GM12892 (cell line): ENCODE measurements at regions not wholly inside any gene's neighbourhood (a gene's known extent, or its start where the extent isn't known, plus 50 kb on each side); places are given as distances from the start of the nearest gene placed in this dataset.

Experiments used
- DNase-seq: peaks from one replicate; pipeline ENCODE4 v3.0.0; 2011; ENCODE audit not compliant: insufficient read length
- FAIRE-seq: peaks from 2 replicates; lab custom pipeline; 2011; peaks lifted over from hg19 to GRCh38; lab: Jason Lieb, UNC
- POLR2A ChIP-seq: IDR thresholded peaks from 2 replicates; pipeline ENCODE4 v1.6.1; 2011; ENCODE audit warnings: low read depth, low read length, control low read depth
- POLR2AphosphoS5 ChIP-seq: IDR thresholded peaks from 2 replicates; pipeline ENCODE4 v1.6.1; 2011; ENCODE audit warnings: low read depth, low read length, control low read depth
- TAF1 ChIP-seq: IDR thresholded peaks from 2 replicates; pipeline ENCODE4 v1.6.1; 2011; ENCODE audit warnings: low read depth, mild to moderate bottlenecking, control low read depth, low read length, borderline replicate concordance

- DNase-seq = no peak
- no peak for FAIRE-seq
- TF ChIP-seq TAF1 (no peak), POLR2A (no peak), POLR2AphosphoS5 (no peak)
Measured at GRCh38 chr22:26901198-26901816, 243.9 kb downstream of the MIAT start.

- DNase-seq (no peak), FAIRE-seq (no peak)
- no peak for TF ChIP-seq POLR2AphosphoS5
- TF ChIP-seq POLR2A = no peak
- no peak for TF ChIP-seq TAF1
Measured at GRCh38 chr22:26902401-26903029, 245.1 kb downstream of the MIAT start.

- FAIRE-seq (no peak), DNase-seq (no peak)
- no peak for TF ChIP-seq POLR2AphosphoS5
Measured at GRCh38 chr22:26903030-26903856, 245.9 kb downstream of the MIAT start.

DNA sequence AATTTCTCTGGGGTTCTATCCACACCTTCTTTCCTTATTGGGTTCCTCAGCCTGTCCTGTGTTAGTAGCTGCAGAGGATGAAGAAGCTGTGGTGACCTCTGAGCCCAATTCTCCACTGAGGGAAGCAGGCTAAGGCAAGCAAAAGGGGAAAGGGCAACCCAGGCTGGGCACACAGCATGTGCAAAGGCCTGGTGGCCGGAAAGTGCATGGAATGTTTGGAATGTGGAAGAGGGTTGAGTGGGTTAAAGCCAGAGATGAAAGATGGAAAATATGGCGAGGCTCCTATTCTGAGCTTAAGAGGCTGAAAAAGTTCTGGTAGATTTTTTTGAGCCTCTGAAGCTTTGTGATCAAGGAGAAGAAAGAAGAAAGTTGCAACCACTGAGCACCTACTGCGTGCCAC is 247.1 kb downstream of the MIAT start:
- FAIRE-seq (no peak), DNase-seq (no peak)
- TF ChIP-seq POLR2AphosphoS5 (no peak), TAF1 (no peak), POLR2A (no peak)

DNA sequence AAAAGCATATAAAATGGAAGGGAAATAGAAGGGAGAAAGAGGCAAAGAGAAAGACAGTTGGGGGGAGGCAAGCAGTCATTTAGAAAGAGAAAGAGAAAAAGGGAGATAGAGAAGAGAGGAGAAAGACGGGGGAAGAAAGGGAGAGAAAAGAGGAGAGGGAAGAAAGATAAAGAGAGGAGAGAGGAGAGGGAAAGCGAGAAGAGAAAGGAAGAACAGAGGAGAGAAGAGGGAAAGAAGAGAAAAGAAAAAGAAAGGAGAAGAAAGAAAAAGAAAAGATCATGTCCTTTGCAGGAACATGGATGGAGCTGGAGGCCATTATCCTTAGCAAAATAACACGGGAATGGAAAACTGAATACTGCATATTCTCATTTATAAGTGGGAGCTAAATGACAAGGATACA is 247.7 kb downstream of the MIAT start:
- TF ChIP-seq TAF1 = no peak
- TF ChIP-seq POLR2AphosphoS5 = no peak
- no peak for TF ChIP-seq POLR2A
- FAIRE-seq (no peak), DNase-seq (no peak)

DNA sequence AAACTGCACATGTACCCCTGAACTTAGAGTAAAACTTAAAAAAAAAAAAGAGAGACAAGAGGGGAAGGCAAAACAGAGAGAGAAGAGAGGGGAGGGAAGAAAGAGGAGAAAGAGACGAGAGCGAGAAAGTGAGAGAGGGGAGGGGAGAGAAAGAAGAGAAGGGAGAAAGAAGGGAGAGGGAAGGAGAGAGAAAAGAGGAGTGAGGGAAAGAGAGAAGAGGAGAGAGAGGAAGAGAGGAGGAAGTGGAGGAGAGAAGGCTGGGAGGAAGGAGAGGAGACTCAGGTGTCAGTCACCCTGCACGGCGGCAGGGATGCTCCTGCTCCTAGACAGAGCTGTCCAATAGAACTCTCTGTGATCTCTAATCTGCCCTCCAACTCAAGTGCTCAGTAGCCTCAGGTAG is 248.3 kb downstream of the MIAT start:
- FAIRE-seq = no peak
- TF ChIP-seq POLR2A (no peak), TAF1 (no peak), POLR2AphosphoS5 (no peak)

DNA sequence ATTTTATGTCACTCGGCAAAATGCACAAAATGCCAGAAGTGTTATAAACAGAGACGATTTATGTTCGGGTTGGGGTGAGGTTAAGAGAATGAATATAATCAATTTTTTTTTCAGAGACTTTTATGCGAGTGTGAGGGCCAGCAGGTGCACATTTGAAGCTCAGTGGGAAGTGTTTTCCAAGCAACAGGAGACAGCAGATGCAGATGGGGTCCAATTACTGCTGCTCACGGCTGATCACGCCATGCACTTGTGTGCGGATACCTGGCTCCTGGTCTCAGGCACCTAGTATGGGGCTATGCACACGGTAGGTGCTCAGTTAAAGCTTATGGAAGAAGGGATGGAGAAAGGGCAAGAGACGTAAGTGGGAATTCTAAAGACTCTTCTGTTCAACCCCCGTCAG is 249.1 kb downstream of the MIAT start:
- TF ChIP-seq POLR2A (no peak), TAF1 (no peak)
- FAIRE-seq (no peak), DNase-seq (no peak)

More for the DNA sequence above, 248.3 kb downstream of the MIAT start:
- DNase-seq = no peak

DNA sequence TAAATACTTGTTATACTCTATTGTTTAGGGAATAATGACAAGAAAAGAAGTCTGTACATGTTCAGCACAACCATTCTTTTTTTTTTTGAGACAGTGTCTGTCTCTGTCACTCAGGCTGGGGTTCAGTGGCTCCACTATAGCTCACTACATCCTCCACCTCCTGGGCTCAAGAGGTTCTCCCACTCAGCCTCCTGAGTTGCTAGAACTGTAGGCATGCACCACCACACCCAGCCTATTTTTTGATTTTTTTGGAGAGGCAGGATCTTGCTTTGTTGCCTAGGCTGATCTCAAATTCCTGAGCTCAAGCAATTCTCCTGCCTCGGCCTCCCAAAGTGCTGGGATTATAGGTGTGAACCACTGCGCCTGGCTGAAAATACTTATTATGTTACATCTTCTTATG is 250.0 kb downstream of the MIAT start:
- no peak for TF ChIP-seq TAF1
- no peak for TF ChIP-seq POLR2AphosphoS5
- TF ChIP-seq POLR2A = no peak
- FAIRE-seq (no peak), DNase-seq (no peak)

- no peak for FAIRE-seq
- no peak for DNase-seq
- no peak for TF ChIP-seq POLR2AphosphoS5
- no peak for TF ChIP-seq TAF1
- TF ChIP-seq POLR2A = no peak
Measured at GRCh38 chr22:26910845-26911244, 253.5 kb downstream of the MIAT start.

DNA sequence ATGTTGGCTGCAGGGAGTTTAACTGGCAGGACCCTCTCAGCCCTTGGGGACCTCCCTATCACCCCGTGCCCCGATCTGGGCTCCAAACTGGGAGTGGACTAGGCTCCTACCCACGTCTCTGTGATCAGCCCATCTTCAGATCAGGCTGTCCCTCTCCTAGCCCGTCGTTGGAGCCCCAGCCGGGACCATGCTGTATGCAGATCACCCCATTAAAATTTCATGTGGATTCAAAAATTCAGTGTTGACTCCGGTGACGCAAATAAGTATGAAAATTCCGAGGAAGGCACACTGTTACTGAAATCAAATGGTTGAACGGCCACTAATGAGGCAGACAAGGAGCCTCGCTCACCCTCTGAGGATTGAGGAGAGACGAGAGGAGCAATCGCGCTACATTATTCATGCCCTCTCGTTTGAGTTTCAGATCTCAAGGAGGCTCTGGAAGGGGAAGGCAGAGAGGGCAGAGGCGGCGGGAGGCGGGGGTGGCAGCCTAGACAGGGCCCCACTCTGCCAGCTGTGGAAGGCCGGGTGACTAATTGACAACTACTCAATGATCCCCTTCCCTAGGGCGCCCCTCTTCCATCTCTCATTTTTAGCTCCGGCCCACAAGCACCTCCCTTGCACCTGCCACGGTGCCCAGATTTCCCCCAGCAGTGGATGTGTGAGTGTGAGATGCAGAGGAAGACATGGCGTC is 255.4 kb downstream of the MIAT start:
- DNase-seq (no peak), FAIRE-seq (no peak)
- TF ChIP-seq POLR2A (no peak), TAF1 (no peak), POLR2AphosphoS5 (no peak)

GRCh38 chr22:26914519-26915185 is 257.3 kb downstream of the MIAT start:
- FAIRE-seq (no peak), DNase-seq (no peak)
- TF ChIP-seq TAF1 (no peak), POLR2AphosphoS5 (no peak), POLR2A (no peak)

DNA sequence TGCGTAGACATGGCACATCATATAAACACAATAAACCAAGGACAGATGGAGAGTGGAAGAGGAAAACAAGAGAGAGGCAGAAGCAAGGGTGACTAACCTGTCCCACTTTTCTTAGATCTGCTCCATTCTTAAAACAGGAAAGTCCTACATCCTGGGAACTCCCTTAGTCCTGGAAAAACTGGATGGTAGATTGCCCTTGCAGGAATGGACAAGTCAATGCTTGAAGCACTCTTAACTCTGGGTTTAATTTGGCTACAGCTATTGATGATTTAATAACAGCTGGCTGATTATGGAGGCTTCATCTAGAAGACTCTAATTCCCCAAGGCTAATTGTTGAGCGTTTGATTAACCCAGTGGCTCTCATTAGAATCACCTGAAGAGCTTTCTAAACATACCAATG is 258.8 kb downstream of the MIAT start:
- no peak for FAIRE-seq
- no peak for TF ChIP-seq TAF1
- TF ChIP-seq POLR2AphosphoS5 = no peak
- TF ChIP-seq POLR2A = no peak
- no peak for DNase-seq
